GM10248 (cell line): ENCODE measurements at regions not wholly inside any gene's neighbourhood (a gene's known extent, or its start where the extent isn't known, plus 50 kb on each side); places are given as distances from the start of the nearest gene placed in this dataset.

Experiments used
- CTCF ChIA-PET: fragments of 300-600 bp; sonication (Branson Sonifier 250); formaldehyde crosslinking; extraction: SDS; loops from one replicate; lab custom pipeline; 2021; ENCODE audit warnings: antibody characterized with exemption; lab: Yijun Ruan, JAX
- POLR2A ChIA-PET: fragments of 350-650 bp; sonication (Branson Sonifier 250); formaldehyde crosslinking; extraction: SDS; loops from one replicate; lab custom pipeline; 2020; ENCODE audit warnings: antibody characterized with exemption; lab: Yijun Ruan, JAX
- DNase-seq: peaks from one replicate; pipeline ENCODE4 v3.0.0; 2012; ENCODE audit errors: extremely low spot score
- TF ChIP-seq, protein P1 (sequence below): IDR thresholded peaks from 2 replicates; pipeline ENCODE4 v1.5.1; 2012; ENCODE audit warnings: mild to moderate bottlenecking, low read depth; ENCODE audit errors: extremely low read depth, missing control alignments, control extremely low read depth

- TF ChIP-seq, protein P1, sequence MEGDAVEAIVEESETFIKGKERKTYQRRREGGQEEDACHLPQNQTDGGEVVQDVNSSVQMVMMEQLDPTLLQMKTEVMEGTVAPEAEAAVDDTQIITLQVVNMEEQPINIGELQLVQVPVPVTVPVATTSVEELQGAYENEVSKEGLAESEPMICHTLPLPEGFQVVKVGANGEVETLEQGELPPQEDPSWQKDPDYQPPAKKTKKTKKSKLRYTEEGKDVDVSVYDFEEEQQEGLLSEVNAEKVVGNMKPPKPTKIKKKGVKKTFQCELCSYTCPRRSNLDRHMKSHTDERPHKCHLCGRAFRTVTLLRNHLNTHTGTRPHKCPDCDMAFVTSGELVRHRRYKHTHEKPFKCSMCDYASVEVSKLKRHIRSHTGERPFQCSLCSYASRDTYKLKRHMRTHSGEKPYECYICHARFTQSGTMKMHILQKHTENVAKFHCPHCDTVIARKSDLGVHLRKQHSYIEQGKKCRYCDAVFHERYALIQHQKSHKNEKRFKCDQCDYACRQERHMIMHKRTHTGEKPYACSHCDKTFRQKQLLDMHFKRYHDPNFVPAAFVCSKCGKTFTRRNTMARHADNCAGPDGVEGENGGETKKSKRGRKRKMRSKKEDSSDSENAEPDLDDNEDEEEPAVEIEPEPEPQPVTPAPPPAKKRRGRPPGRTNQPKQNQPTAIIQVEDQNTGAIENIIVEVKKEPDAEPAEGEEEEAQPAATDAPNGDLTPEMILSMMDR, result no peak
- no peak for DNase-seq
- POLR2A ChIA-PET, result no interaction called here
- CTCF ChIA-PET, result no interaction called here
Measured at GRCh38 chr10:23695825-23696420, 257.0 kb downstream of the OTUD1 start.

GRCh38 chr10:23696476-23696875, 257.6 kb downstream of the OTUD1 start:
- TF ChIP-seq, protein P1, result no peak
- DNase-seq, result no peak
- CTCF ChIA-PET, result no interaction called here
- POLR2A ChIA-PET, result no interaction called here

DNA sequence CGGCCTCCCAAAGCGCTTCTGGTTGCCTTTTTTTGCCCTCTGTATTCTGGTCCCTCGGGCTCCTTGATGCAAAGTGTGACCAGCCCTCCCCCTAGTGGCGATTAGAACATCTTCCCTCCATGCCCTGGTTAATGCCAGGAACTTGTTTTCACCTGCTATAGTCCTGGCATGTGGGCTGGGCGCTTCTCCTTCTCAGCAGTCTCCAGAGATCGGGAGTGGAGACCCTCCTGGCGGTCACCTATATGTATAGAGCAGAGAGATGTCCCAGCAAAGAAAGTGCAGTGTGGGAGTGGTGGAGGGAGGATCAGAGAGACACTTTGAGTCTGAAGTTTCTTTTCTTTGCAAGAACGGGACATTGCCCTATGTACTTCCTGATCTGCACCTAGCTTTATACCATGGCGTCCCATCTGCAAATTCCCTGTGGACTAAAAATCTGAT, 264.1 kb downstream of the OTUD1 start:
- DNase-seq, result peak; percentile 45
- TF ChIP-seq, protein P1, result peak; percentile 76
- ChIA-PET POLR2A (no interaction called here), CTCF (interaction anchor here (1.0 to 3.3 kb wide), 5 partner anchors 11 to 542 kb away, joined by 3 to 21 read pairs (median 4); no protein-coding TSS in a partner anchor)

- ChIA-PET POLR2A (no interaction called here), CTCF (interaction anchor here (1.3 to 1.6 kb wide), 2 partner anchors 38 to 81 kb away, joined by 3 read pairs; no protein-coding TSS in a partner anchor)
- no peak for DNase-seq
- TF ChIP-seq, protein P1, result no peak
Measured at GRCh38 chr10:23715363-23715762, 276.5 kb downstream of the OTUD1 start.

DNA sequence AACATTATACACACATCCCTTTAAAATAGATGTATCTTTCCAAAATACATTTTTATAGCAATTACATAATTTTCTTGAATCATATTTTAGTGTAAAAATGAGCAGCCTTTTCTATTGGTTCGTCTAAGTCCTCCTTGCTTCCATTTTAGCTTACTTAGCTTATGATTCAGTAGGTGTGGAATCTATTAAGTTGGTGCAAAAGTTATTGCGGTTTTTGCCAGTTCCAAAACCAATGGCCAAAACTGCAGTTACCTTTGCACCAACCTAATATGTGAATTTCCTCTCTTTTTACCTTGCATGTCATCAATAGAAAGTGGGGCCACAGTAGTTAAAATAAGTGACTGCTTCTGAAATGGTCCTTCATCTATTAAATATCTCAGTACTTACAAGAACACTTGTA, 279.0 kb downstream of the OTUD1 start:
- no peak for DNase-seq
- CTCF ChIA-PET, result no interaction called here
- TF ChIP-seq, protein P1, result no peak
- POLR2A ChIA-PET, result no interaction called here

DNA sequence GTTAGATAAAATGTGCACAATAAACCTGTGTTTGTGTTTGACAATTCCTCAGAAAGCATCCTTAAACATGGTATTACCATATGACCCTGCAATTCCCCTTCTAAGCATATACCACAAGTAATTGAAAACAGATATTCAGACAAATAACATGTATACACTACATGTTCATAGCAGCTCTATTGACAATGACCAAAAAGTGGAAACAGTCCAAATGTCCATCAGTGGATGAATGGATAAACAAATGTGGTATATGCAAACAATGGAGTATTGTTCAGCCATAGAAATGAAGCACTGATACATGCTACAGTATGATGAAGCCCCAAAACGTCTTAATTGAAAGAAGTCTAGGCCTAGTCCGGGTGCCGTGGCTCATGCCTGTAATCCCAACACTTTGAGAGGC, 280.1 kb downstream of the OTUD1 start:
- TF ChIP-seq, protein P1, result no peak
- DNase-seq, result no peak
- CTCF ChIA-PET, result no interaction called here
- POLR2A ChIA-PET, result no interaction called here
